Small intestine (tissue), 7 donors: ENCODE measurements at regions not wholly inside any gene's neighbourhood (a gene's known extent, or its start where the extent isn't known, plus 50 kb on each side); places are given as distances from the start of the nearest gene placed in this dataset.

Source experiments
- DNase-seq, 2 donors: peaks; one replicate each; pipeline versions ENCODE4 v3.0.0 to v3.0.0-alpha.2; 2013
- FAIRE-seq: peaks from 2 replicates; lab custom pipeline; 2012; peaks lifted over from hg19 to GRCh38; lab: Jason Lieb, UNC
- H3K27ac ChIP-seq, 3 donors: one replicate each; pipeline ENCODE4 v1.5.1; 2013; ENCODE audit warnings: low read length in 2 of 3, mild to moderate bottlenecking in 2 of 3, control low read depth in 1 of 3, inconsistent platforms in 1 of 3, low read depth in 1 of 3, moderate library complexity in 1 of 3
- H3K27me3 ChIP-seq, 3 donors: one replicate each; pipeline ENCODE4 v1.6.1; 2013; ENCODE audit warnings: low read length in 3 of 3, inconsistent platforms in 1 of 3; ENCODE audit not compliant: control insufficient read depth in 3 of 3, insufficient read depth in 3 of 3
- H3K36me3 ChIP-seq, 3 donors: one replicate each; pipeline ENCODE4 v1.6.1; 2013; ENCODE audit warnings: low read length in 3 of 3, inconsistent platforms in 1 of 3, low read depth in 1 of 3, mild to moderate bottlenecking in 1 of 3, moderate library complexity in 1 of 3; ENCODE audit not compliant: control insufficient read depth in 3 of 3, insufficient read depth in 2 of 3
- H3K4me1 ChIP-seq, 3 donors: one replicate each; pipeline ENCODE4 v1.6.1; 2013; ENCODE audit warnings: low read length in 2 of 3, inconsistent platforms in 1 of 3, low read depth in 1 of 3, mild to moderate bottlenecking in 1 of 3, moderate library complexity in 1 of 3; ENCODE audit not compliant: control insufficient read depth in 3 of 3, insufficient read depth in 2 of 3
- H3K4me3 ChIP-seq, 3 donors: one replicate each; pipeline ENCODE4 v1.5.1; 2013; ENCODE audit warnings: low read length in 3 of 3, control low read depth in 1 of 3, inconsistent platforms in 1 of 3, low read depth in 1 of 3, mild to moderate bottlenecking in 1 of 3, moderate library complexity in 1 of 3
- H3K9me3 ChIP-seq, 2 donors: one replicate each; pipeline ENCODE4 v1.6.1; 2013; ENCODE audit warnings: low read depth in 1 of 2, low read length in 1 of 2; ENCODE audit not compliant: control insufficient read depth in 2 of 2, insufficient read depth in 1 of 2
- WGBS, 3 donors: extraction: QIAGEN DNeasy Blood & Tissue Kit; methylation state at CpG; one replicate each; pipeline ENCODE4 v1.1.7; 2013; 5-methylcytosine and 5-hydroxymethylcytosine counted together
- donor health status: healthy with polysubstance abuse.
- donor health status: control.
- donor health status: control.
- donor health status: Bipolar disorder and iron deficiency.
- donor health status: healthy.

GRCh38 chr9:36456480-36457065 is 56.5 kb upstream of the RNF38 start:
- DNase-seq: peak in 1 of 2 donors; percentile 33
- 82 to 92% (median 91%) methylated on average over 1 of the region's 1 CpG for WGBS, 3 donors
- H3K36me3 ChIP-seq: peaks cover 0 to 11% (median 0%) of the 10 kb centered on the region in 3 donors
- no peak overlapping the region for H3K27ac ChIP-seq
- no peaks in the 10 kb centered on the region for H3K9me3 ChIP-seq
- H3K4me3 ChIP-seq: no peak overlapping the region
- FAIRE-seq: no peak
- no peaks in the 10 kb centered on the region for H3K4me1 ChIP-seq
- H3K27me3 ChIP-seq: no peaks in the 10 kb centered on the region

- Histone ChIP-seq H3K36me3 (peaks cover 0 to 7% (median 0%) of the 10 kb centered on the region in 3 donors), H3K27me3 (no peaks in the 10 kb centered on the region), H3K9me3 (no peaks in the 10 kb centered on the region), H3K4me3 (no peak overlapping the region), H3K27ac (no peak overlapping the region), H3K4me1 (no peaks in the 10 kb centered on the region)
- 95 to 97% (median 96%) methylated on average over 3 of the region's 3 CpGs for WGBS, 3 donors
- DNase-seq: no peak
- no peak for FAIRE-seq
These were observed 51.9 kb upstream of the RNF38 start for GRCh38 chr9:36451949-36452348.

GRCh38 chr9:36450110-36450732 is 50.2 kb upstream of the RNF38 start:
- no peak for FAIRE-seq
- 87 to 98% (median 92%) methylated on average over 3 of the region's 3 CpGs for WGBS, 3 donors

More at GRCh38 chr9:36450110-36450732, 50.2 kb upstream of the RNF38 start:
- peak; percentile 45 to 47 for DNase-seq
- Histone ChIP-seq H3K4me1 (no peaks in the 10 kb centered on the region), H3K4me3 (no peak overlapping the region), H3K27me3 (no peaks in the 10 kb centered on the region), H3K27ac (no peak overlapping the region), H3K36me3 (peaks cover 0 to 5% (median 0%) of the 10 kb centered on the region in 3 donors), H3K9me3 (no peaks in the 10 kb centered on the region)
